HG02938 (cell line): ENCODE measurements at regions not wholly inside any gene's neighbourhood (a gene's known extent, or its start where the extent isn't known, plus 50 kb on each side); places are given as distances from the start of the nearest gene placed in this dataset.
A peak's percentile ranks its signal among the peaks of the same experiment; 100 is the strongest.

Experiments used
- ATAC-seq: cut with Tn5 transposase; IDR thresholded peaks from one replicate; pipeline ENCODE4 v1.9.1; 2021; ENCODE audit warnings: mild to moderate bottlenecking, moderate library complexity; ENCODE audit not compliant: unreplicated experiment

DNA sequence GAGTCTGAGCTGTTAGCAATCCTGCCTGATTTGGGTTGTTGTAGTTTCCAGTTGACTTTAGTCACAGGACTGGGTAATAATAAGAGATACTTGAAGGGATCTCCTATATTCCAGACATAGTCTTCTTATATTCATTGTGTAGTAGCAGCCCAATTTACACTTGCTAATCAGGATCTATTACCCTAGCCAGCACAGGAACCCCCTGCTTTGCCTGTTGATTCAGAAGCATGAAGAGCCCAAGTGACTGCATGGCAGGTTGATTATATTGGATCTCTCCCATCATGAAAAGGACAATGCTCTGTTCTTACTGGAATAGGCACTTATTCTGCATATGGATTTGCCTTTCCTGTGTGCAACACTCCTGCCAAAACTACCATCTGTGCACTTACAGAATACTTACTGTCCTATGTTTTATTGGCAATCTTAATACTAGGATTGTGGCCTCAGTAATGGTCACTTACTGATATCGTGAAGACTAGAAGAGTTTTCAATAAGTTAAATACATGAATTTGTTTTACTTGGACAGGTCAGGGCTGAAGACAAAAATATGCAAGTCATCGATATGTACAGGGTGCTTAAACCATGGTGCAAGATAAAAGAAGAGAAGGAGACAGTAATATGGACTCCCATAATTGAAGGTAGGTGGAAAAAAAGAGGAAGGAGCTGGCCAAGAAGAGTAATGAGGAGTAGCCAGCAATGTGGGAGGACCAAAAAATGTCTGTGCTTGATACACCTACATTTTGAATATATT, 304.1 kb downstream of the MCTP2 start:
- no peak for ATAC-seq

DNA sequence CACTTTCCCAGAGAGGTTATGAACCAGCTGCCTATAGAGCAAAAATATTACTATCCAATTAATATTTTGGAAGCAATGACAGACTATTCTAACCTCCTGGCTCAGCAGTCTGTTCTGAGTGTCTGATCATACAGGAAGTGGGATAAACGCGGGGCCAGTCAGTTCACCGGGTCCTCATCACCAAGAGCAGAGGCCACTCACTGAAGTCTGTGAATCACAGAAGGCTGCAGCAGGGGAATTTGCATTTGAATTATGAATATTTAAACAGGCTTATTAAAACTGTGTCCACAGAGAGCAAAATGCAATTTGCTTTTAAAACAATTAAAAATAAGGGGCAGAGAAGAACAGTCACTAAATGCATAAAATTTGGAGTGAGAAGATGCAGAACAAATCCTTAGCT, 305.2 kb downstream of the MCTP2 start:
- no peak for ATAC-seq

DNA sequence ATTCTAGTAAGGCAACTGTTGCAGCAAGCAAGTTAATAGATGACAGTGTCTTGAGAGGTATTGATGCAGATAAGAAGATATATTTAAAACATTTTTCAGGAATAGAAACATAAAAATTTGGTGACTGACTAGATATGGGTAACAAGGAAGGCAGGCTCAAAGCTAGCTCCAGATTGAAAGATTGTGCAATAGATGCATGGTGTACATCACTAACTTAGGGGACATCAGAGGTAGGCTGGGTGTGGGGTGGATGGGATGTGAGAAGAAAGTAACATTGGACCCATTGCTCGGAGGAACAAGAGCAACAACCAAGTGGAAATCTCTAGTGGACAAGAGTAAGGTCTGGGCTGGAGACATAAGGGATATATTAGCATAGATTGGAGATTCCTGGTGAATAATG, 306.9 kb downstream of the MCTP2 start:
- ATAC-seq = no peak

GRCh38 chr15:94542391-94542790, 311.0 kb downstream of the MCTP2 start:
- no peak for ATAC-seq

DNA sequence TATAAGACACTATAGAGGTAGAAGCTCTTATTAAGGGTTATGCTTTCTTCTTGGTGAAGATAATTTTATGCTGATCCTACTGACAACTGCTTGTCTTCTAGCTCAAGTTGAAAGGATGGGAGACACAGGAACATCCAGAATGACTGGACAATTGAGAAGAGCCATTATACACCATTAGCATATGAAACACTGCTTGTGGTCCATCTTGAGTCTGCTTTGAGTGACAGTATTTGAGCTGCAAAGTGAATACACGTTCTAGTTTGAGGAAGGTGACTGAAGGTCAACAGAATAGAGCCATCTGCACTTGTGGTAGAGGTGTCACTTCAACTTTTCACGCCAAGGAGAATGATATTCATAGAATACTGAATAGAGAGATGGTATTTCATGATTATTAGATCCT, 315.4 kb downstream of the MCTP2 start:
- no peak for ATAC-seq

- no peak for ATAC-seq
Measured at GRCh38 chr15:94547711-94548110, 316.4 kb downstream of the MCTP2 start.

GRCh38 chr15:94555841-94556519, 324.6 kb downstream of the MCTP2 start:
- ATAC-seq = no peak

GRCh38 chr15:94561036-94561689, 329.8 kb downstream of the MCTP2 start:
- no peak for ATAC-seq

GRCh38 chr15:94563456-94563855, 332.1 kb downstream of the MCTP2 start:
- no peak for ATAC-seq

GRCh38 chr15:94576889-94577533, 345.6 kb downstream of the MCTP2 start:
- ATAC-seq = peak; percentile 84

DNA sequence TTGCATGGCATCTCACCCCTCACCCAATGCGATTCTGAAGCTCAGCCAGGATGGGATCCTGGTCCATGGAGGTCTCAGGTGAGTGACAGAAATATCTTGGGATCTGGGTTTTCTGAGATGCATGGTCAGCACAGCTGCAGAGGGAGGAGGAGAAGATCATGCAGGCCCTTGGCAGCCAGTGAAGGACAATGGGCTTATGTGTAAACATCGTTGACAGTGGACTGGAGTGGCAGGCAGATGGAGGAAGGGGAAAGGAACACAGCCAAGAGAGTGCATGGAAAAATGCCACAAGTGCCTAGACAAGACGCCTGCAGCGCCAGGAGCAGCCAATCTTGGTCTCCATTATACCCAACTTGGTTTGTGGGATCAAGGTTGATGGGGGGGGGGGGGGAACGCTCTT, 347.9 kb downstream of the MCTP2 start:
- ATAC-seq = no peak

DNA sequence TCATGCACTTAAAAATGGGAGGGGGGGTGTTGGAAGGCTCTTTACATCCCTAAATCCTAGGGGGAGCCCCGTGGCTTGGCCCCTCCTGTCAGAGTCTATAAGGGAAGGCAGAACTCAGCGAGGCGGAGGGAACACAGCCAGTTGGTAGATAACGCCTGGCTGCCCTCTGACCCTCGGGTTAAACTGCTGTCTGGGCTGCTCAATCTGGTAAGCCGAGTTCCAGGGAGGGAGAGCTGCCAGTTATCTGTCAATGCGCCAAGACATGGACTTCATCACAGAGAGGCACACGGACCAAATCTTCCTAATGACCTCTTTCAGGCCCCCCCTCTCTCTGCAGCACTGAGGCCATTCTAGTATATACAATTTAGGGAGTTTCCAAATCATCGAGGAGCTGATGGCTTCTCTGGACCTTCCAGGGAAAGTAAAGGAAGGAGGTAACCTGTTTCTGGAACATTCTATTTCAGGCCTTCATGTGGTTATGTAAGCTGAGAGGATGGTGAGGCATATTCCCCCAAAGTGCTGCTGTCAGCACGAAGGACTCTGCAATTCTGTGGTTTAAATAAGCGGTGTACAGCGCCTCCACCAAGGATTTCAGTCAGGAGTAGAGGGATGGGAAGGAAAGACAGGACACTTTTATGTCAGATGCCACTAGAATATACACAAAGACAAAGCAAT, 349.0 kb downstream of the MCTP2 start:
- ATAC-seq = no peak

- no peak for ATAC-seq
Measured at GRCh38 chr15:94582368-94582767, 351.0 kb downstream of the MCTP2 start.

GRCh38 chr15:94584833-94585244, 353.5 kb downstream of the MCTP2 start:
- peak; percentile 72 for ATAC-seq

DNA sequence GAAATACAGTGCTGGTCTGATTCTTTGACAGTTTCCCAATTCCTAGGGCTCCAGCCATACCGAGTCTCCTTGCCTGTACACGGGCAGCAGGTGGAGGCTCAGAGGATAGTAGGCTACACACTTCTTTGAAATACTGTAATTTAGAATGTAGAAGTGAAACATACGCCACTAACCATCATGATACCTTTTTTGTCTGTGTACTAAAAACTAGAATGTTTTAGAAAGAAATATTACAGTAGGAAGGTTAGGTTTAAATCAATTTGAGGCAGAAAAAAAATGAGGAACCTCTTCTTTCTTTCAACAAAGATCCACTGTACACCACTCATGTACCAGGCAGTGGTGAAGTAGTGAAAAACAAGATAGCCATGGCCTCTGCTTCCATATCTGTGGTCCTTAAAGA, 354.7 kb downstream of the MCTP2 start:
- ATAC-seq = peak; percentile 80

GRCh38 chr15:94587113-94587512, 355.8 kb downstream of the MCTP2 start:
- no peak for ATAC-seq

DNA sequence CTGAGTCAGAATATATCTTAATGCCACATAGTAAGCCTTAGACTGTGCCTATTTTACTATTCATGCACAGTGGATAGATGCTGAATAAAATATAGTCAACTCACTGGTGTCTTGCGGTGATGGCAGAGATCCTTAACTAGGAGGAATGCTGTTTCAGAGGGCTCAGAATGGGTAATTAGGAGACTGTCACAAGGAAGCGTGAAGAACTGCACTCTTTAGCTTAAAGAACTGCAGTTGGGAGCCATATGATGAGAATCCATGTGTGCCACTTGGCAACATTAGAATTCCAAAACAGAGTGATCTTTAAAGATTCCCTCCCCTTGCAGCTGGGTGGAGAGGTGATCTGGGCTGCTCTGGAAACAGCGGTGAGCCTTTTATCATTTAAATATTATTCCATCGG, 357.6 kb downstream of the MCTP2 start:
- ATAC-seq = no peak

GRCh38 chr15:94592495-94592894, 361.1 kb downstream of the MCTP2 start:
- ATAC-seq = no peak

DNA sequence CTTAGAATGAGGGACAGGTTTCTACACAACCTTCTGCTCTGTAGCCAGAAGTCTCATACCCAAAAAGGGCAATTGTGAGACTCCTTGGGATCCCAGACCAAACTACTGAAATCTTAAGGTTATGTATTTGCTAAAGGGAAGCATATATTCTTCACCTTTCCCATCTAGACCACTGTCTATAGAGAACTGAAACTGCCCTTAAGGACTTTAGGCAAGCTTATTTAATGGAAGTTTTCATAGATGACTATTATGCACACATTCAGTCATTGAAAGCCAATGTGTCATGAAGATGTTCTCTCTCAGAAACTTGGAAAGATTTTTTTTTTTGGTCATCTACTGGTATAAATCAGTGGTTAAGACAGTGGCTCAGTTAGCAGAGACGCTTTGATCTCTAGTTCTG, 365.3 kb downstream of the MCTP2 start:
- ATAC-seq = no peak

DNA sequence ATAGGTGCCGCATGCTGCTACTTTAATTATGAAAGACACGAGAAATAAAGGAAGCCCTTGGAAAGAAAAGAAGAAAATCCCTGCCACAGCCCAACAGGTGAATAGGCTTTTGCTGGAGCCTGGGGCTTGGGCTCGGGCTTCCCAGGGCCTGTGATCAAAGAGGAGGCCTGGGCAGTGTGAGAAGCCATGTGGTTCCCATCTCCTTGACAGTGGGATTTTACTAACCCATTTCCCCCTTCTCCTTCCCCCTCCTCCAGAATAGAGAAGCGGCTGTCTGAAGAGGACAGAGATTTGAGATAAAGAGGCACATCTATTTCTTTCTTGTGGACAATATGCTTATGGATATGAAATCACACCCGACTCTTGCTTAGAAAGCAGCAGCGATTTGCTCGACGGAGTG, 369.1 kb downstream of the MCTP2 start:
- no peak for ATAC-seq
